ENCODE measurements at regions not wholly inside any gene's neighbourhood (a gene's known extent, or its start where the extent isn't known, plus 50 kb on each side); places are given as distances from the start of the nearest gene placed in this dataset.
"Not testable (repeated sequence)": the region's sequence is repeated elsewhere in the genome, so short reads cannot be mapped to it uniquely, and the experiment has no call there.

DNA sequence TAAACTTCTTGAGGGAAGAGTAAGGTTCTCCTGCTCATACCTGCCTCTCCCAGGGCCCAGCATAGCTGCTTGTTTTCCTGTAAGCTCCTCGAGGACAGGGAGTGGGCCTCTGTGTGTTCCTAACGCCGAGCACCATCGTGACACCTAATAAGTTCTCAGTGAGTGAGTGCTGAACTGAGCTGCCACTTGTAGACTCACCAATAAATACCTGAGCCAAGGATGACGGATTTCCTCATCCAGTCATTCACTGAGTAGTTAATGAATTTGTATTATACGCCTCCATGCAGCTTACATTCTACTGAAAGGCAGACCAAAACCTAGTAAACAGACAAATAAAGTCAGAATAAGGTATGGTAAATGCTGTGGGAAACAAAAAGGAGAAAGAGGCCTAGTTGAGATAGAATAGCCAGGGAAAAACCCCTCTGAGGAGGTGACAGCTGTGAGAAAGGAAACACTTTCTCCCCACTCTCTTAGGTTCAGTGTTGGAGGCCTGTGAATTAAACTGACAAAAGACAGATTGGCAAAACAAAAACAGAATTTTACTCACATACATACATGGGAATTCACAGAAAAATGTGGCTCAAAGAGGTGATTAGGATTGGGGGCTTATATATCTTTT, 138.6 kb downstream of the B3GNT2 start:
- 86 to 93% methylated on average over 4 of the region's 6 CpGs for WGBS, 2 experiments (ENCODE audit: insufficient coverage in 2 of 2)
- Histone ChIP-seq H3K27ac (ENCODE audit: low read depth, low read length, severe bottlenecking) (peak overlapping the region; percentile 8), H3K36me3 (ENCODE audit: control insufficient read depth, insufficient read depth, low read length) (no peaks in the 10 kb centered on the region)

DNA sequence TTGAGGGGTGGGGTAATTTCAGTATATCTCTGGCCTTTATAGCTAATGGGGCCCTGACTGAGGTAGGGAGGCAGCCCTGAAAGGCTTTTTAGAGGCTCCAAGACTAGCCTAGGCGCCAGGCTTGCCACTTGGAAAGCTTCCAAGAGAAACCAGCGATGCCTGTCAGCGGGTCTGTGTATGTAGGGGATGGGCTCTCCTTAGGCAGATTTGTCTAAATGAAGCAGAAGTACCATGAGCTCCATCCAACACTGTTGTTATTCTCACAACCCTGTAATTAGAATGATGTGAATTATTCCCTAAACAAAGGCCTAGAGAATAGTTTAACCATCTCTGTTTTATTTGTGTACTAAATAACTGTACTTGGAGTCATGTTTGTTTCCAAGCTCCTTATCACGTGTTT, 138.1 kb downstream of the B3GNT2 start:
- Histone ChIP-seq H3K36me3 (ENCODE audit: control insufficient read depth, insufficient read depth, low read length) (no peaks in the 10 kb centered on the region), H3K9me3 (ENCODE audit: control insufficient read depth, low read length) (no peaks in the 10 kb centered on the region), H3K27ac (ENCODE audit: low read depth, low read length, severe bottlenecking) (peak overlapping the region; percentile 8), H3K4me1 (ENCODE audit: control insufficient read depth, insufficient read depth, low read length, poor library complexity, severe bottlenecking) (no peaks in the 10 kb centered on the region), H3K4me3 (ENCODE audit: extremely low read depth, insufficient read depth, low read length, poor library complexity, severe bottlenecking) (no peak overlapping the region)
- 71 to 75% methylated on average over 1 of the region's 4 CpGs for WGBS, 2 experiments (ENCODE audit: insufficient coverage in 2 of 2)

More for the DNA sequence above, 138.6 kb downstream of the B3GNT2 start:
- Histone ChIP-seq H3K4me3 (ENCODE audit: extremely low read depth, insufficient read depth, low read length, poor library complexity, severe bottlenecking) (no peak overlapping the region), H3K9me3 (ENCODE audit: control insufficient read depth, low read length) (no peaks in the 10 kb centered on the region), H3K4me1 (ENCODE audit: control insufficient read depth, insufficient read depth, low read length, poor library complexity, severe bottlenecking) (no peaks in the 10 kb centered on the region)

DNA sequence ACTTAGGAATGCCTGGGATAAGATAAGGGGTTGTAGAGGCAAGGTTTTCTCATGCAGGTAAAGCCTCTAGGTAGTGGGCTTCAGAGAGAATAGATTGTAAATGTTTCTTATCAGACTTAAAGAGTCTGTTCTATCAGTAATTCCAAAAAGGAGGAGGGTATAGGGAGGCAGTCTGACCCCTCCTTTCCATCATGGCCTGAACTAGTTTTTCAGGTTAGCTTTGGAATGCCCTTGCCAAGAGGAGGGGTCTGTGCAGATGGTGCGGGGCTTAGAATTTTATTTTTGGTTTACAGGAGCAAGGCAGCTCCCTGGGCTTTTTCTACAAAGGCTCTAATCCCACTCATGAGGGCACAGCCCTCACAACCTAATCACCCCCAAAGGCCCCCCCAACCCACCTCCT, 135.0 kb downstream of the B3GNT2 start:
- Histone ChIP-seq H3K4me1 (ENCODE audit: control insufficient read depth, insufficient read depth, low read length, poor library complexity, severe bottlenecking) (no peaks in the 10 kb centered on the region), H3K9me3 (ENCODE audit: control insufficient read depth, low read length) (peaks cover 12% of the 10 kb centered on the region), H3K27ac (ENCODE audit: low read depth, low read length, severe bottlenecking) (no peak overlapping the region), H3K36me3 (ENCODE audit: control insufficient read depth, insufficient read depth, low read length) (no peaks in the 10 kb centered on the region), H3K4me3 (ENCODE audit: extremely low read depth, insufficient read depth, low read length, poor library complexity, severe bottlenecking) (no peak overlapping the region)
- no CpG with 5 or more reads among the region's 1 CpG for WGBS, 2 experiments (ENCODE audit: insufficient coverage in 2 of 2)

DNA sequence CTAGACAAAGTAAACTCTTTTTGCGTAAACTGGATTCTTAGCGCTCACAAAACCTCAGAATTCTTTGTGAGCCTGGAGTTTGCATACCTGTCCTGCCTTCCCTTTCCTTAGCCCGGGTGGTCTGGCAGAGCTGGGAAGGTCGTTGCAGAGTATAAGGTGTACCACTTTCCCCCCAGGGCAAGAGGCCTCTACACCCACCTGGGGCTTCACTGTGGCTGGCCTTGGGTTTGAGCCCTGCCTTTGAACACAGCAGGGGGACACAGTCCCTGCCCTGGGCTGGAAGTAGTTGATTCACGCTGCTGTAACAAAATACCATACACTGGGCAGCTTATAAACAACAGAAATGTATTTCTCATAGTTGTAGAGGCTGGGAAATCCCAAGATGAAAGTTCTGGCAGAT, 133.9 kb downstream of the B3GNT2 start:
- Histone ChIP-seq H3K27ac (ENCODE audit: low read depth, low read length, severe bottlenecking) (no peak overlapping the region), H3K36me3 (ENCODE audit: control insufficient read depth, insufficient read depth, low read length) (no peaks in the 10 kb centered on the region), H3K9me3 (ENCODE audit: control insufficient read depth, low read length) (peaks cover 22% of the 10 kb centered on the region), H3K4me1 (ENCODE audit: control insufficient read depth, insufficient read depth, low read length, poor library complexity, severe bottlenecking) (no peaks in the 10 kb centered on the region), H3K4me3 (ENCODE audit: extremely low read depth, insufficient read depth, low read length, poor library complexity, severe bottlenecking) (no peak overlapping the region)
- WGBS, 2 experiments (ENCODE audit: insufficient coverage in 2 of 2): 61 to 89% methylated on average over 2 to 3 of the region's 5 CpGs

DNA sequence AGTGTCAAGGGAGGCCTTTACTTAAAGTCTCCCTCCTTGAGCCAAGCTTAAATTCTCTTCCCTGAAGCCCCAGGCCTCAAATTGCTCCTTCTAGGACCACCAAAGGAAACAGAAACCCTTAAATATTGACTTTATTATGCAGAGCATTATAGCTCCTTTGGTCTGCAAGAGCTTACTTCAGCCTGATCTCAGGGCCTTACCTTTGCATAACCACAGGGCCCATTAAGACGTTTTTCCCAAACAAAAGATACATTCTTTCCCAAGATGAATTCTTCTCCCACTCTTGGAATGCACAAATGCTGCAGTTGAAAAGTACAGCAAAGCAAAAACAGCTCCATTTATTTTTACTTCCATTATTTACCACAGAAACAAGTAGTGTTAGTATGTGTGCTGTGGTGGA, 130.8 kb downstream of the B3GNT2 start:
- Histone ChIP-seq H3K9me3 (ENCODE audit: control insufficient read depth, low read length) (peaks cover 24% of the 10 kb centered on the region), H3K36me3 (ENCODE audit: control insufficient read depth, insufficient read depth, low read length) (no peaks in the 10 kb centered on the region)
- 33% methylated on average over 1 of the region's 1 CpG; no CpG with 5 or more reads in 1 of the 2 experiments for WGBS, 2 experiments (ENCODE audit: insufficient coverage in 2 of 2)

DNA sequence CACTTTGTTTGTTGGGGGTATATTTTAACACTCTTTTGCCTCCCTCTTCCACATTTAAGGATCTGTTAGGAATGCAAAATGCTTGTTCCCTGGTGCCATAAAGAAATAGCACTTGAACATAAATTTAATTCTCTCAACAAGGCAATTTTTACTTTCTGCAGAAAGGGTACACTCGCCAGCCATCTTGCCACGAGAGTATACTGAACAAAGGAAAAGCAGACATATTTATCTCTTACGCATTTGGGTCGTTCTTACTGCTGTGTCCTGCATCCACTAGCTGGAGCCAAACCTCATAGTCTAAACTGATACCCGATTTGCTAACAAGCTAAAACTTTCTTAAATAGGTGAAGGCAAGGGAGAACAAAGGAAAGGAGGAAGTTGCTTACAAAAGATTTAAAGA, 129.5 kb downstream of the B3GNT2 start:
- no peak overlapping the region for H3K4me3 ChIP-seq (ENCODE audit: extremely low read depth, insufficient read depth, low read length, poor library complexity, severe bottlenecking)
- H3K9me3 ChIP-seq (ENCODE audit: control insufficient read depth, low read length): peaks cover 24% of the 10 kb centered on the region
- no peak overlapping the region for H3K27ac ChIP-seq (ENCODE audit: low read depth, low read length, severe bottlenecking)
- WGBS, 2 experiments (ENCODE audit: insufficient coverage in 2 of 2): 95 to 96% methylated on average over 4 of the region's 5 CpGs
- H3K36me3 ChIP-seq (ENCODE audit: control insufficient read depth, insufficient read depth, low read length): no peaks in the 10 kb centered on the region
- no peaks in the 10 kb centered on the region for H3K4me1 ChIP-seq (ENCODE audit: control insufficient read depth, insufficient read depth, low read length, poor library complexity, severe bottlenecking)

More for the DNA sequence above, 130.8 kb downstream of the B3GNT2 start:
- no peak overlapping the region for H3K27ac ChIP-seq (ENCODE audit: low read depth, low read length, severe bottlenecking)
- H3K4me3 ChIP-seq (ENCODE audit: extremely low read depth, insufficient read depth, low read length, poor library complexity, severe bottlenecking): no peak overlapping the region
- H3K4me1 ChIP-seq (ENCODE audit: control insufficient read depth, insufficient read depth, low read length, poor library complexity, severe bottlenecking): no peaks in the 10 kb centered on the region

DNA sequence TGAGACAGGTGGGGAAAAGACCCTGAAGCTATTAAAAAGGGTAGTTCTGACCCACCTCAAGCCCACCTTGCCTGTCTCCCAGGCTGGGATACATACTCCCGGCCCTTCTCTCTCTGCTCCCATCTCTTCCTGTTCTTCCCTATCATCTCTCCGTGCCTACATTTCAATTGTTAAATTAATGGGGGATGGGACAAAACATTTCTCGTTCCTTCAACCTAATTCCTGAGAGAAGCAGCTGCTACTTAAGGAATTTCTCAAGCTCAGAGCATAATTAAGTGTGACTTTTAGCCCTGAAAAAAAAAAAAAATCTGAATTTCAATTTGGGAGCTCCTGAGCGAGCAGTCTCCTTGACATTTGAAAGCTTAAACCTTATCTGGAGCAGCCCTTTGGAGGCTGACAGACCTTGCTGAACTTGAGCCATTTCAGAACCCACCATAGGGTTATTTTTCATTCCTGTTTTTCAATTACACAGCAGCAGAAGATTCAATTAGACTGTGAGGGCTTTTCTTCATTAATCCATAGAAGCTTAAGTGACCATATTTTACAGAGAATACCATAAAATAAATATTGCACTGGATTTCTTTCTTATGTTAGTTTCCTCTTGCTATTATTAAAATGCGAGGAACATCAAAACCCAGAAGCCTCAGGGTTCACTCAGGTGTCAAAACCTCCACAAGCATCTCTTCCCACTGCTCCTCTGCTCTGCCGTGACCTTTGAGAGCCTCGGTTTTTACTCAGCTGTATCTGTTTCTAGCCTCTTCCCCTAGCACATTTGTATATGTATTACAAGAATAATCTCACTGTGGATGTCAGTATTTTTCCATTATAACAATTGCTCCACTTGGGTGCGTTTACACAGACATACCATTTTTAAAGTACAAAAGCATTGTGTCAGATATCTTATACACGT, 125.7 kb downstream of the B3GNT2 start:
- Histone ChIP-seq H3K27ac (ENCODE audit: low read depth, low read length, severe bottlenecking) (no peak overlapping the region), H3K4me3 (ENCODE audit: extremely low read depth, insufficient read depth, low read length, poor library complexity, severe bottlenecking) (no peak overlapping the region), H3K9me3 (ENCODE audit: control insufficient read depth, low read length) (peaks cover 18% of the 10 kb centered on the region), H3K4me1 (ENCODE audit: control insufficient read depth, insufficient read depth, low read length, poor library complexity, severe bottlenecking) (no peaks in the 10 kb centered on the region), H3K36me3 (ENCODE audit: control insufficient read depth, insufficient read depth, low read length) (no peaks in the 10 kb centered on the region)
- WGBS, 2 experiments (ENCODE audit: insufficient coverage in 2 of 2): 65 to 93% methylated on average over 2 to 3 of the region's 9 CpGs

DNA sequence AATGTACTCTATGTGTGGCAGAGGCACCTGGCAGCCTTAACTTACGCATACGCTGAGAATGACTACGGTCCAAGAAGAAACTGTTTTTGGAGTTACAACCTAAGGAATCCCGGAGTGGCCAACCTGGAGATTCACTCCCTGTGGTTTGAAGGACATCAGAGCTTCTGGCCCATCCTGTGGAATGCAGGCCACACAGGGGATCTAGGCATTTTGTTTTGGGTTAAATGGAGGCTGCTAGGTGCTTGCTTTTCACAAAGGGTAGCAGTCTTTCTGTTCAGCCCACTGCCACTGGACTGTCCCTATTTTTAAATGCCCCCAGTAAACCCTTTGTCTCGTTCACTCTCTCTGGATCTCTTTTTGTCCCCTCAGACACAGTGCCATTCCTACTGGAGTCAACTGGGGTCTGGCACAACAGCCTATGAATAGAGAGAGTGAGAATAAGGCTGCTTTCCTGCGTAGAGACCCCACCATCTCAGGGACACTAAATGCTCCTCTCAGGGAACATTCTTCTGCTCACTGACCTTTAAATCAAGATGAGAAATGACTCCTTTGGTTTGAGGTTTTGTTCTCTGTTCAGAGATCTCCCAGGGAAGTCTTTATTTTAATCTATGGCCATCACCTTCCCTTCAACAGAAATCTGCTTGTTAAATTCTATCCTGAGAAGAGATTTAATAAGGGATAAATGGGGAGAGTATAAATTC, 124.9 kb downstream of the B3GNT2 start:
- H3K27ac ChIP-seq (ENCODE audit: low read depth, low read length, severe bottlenecking): no peak overlapping the region
- peaks cover 11% of the 10 kb centered on the region for H3K9me3 ChIP-seq (ENCODE audit: control insufficient read depth, low read length)
- no peaks in the 10 kb centered on the region for H3K4me1 ChIP-seq (ENCODE audit: control insufficient read depth, insufficient read depth, low read length, poor library complexity, severe bottlenecking)
- H3K36me3 ChIP-seq (ENCODE audit: control insufficient read depth, insufficient read depth, low read length): no peaks in the 10 kb centered on the region
- no peak overlapping the region for H3K4me3 ChIP-seq (ENCODE audit: extremely low read depth, insufficient read depth, low read length, poor library complexity, severe bottlenecking)
- 71% methylated on average over 4 to 6 of the region's 6 CpGs for WGBS, 2 experiments (ENCODE audit: insufficient coverage in 2 of 2)

DNA sequence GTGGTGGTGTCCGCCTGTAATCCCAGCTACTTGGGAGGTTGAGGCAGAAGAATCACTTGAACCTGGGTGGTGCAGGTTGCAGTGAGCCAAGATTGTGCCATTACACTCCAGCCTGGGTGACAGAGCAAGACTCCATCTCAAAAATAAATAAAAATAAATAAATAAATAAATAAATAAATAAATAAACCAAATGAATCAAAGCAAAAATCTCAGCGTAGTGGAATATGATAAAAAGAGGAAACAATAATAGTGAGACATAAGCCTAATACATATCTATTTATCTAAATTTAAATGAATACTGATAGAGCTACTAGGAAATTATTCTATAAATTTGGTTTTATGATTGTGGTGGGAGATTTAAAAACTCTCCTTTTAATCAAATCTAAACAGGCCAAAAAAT, 124.2 kb downstream of the B3GNT2 start:
- not testable (repeated sequence) for H3K27ac ChIP-seq (ENCODE audit: low read depth, low read length, severe bottlenecking); H3K4me1 ChIP-seq (ENCODE audit: control insufficient read depth, insufficient read depth, low read length, poor library complexity, severe bottlenecking); H3K4me3 ChIP-seq (ENCODE audit: extremely low read depth, insufficient read depth, low read length, poor library complexity, severe bottlenecking); H3K36me3 ChIP-seq (ENCODE audit: control insufficient read depth, insufficient read depth, low read length); H3K9me3 ChIP-seq (ENCODE audit: control insufficient read depth, low read length)
- 100% methylated on average over 1 of the region's 2 CpGs; no CpG with 5 or more reads in 1 of the 2 experiments for WGBS, 2 experiments (ENCODE audit: insufficient coverage in 2 of 2)

DNA sequence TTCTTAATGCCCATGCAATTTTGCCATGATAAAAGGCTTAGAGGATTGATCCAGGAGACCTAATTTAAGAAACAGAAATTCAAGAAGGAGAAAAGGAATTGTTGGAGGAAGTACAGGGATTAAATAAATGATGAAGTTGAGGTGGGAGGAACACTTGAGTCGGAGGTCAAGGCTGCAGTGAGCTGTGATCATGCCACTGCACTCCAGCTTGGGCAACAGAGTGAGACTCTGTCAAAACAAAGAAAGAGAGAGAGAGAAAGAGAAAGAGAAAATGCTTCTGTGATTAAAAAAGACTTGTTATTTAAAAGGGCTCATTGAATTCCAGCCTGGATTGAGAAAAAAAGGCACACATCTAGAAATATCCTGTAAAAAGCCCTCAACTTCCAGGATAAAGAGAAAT, 123.2 kb downstream of the B3GNT2 start:
- Histone ChIP-seq H3K4me1 (ENCODE audit: control insufficient read depth, insufficient read depth, low read length, poor library complexity, severe bottlenecking) (no peaks in the 10 kb centered on the region), H3K27ac (ENCODE audit: low read depth, low read length, severe bottlenecking) (no peak overlapping the region), H3K36me3 (ENCODE audit: control insufficient read depth, insufficient read depth, low read length) (no peaks in the 10 kb centered on the region), H3K9me3 (ENCODE audit: control insufficient read depth, low read length) (no peaks in the 10 kb centered on the region), H3K4me3 (ENCODE audit: extremely low read depth, insufficient read depth, low read length, poor library complexity, severe bottlenecking) (no peak overlapping the region)
- WGBS, 2 experiments (ENCODE audit: insufficient coverage in 2 of 2): 81 to 100% methylated on average over 1 of the region's 1 CpG
